ENCODE measurements at regions not wholly inside any gene's neighbourhood (a gene's known extent, or its start where the extent isn't known, plus 50 kb on each side); places are given as distances from the start of the nearest gene placed in this dataset.

DNA sequence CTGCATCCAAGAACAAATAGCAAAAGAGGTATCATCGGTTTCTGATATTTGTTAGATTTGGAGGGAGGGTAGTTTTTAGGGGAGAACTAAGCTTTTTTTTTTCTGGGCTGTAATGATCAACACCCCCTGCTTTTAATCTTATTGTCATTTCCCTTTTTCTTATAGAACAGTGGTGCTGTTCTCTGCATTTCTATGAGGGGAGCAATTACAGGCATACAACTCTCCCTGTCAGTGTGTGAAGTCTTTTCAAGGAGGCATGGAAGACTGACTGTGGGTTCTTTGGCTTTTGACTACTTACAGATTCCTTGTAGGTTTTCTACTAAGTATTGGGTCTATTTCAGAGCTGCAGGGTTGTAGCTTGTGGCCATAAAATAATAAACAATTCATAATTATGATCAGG, 632.3 kb downstream of the TFAP2B start:
- TF ChIP-seq, protein P1, sequence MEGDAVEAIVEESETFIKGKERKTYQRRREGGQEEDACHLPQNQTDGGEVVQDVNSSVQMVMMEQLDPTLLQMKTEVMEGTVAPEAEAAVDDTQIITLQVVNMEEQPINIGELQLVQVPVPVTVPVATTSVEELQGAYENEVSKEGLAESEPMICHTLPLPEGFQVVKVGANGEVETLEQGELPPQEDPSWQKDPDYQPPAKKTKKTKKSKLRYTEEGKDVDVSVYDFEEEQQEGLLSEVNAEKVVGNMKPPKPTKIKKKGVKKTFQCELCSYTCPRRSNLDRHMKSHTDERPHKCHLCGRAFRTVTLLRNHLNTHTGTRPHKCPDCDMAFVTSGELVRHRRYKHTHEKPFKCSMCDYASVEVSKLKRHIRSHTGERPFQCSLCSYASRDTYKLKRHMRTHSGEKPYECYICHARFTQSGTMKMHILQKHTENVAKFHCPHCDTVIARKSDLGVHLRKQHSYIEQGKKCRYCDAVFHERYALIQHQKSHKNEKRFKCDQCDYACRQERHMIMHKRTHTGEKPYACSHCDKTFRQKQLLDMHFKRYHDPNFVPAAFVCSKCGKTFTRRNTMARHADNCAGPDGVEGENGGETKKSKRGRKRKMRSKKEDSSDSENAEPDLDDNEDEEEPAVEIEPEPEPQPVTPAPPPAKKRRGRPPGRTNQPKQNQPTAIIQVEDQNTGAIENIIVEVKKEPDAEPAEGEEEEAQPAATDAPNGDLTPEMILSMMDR (IDR thresholded peaks at IDR 0.05; ENCODE audit: unreplicated experiment in 3 of 3) = no peak
- Mint-ChIP-seq H3K27ac (no peak overlapping the region), H3K4me1 (no peaks in the 10 kb centered on the region), H3K9me3 (no peaks in the 10 kb centered on the region), H3K36me3 (ENCODE audit: low read depth) (no peaks in the 10 kb centered on the region), H3K4me3 (no peak overlapping the region), H3K27me3 (ENCODE audit: low read depth) (no peaks in the 10 kb centered on the region)

DNA sequence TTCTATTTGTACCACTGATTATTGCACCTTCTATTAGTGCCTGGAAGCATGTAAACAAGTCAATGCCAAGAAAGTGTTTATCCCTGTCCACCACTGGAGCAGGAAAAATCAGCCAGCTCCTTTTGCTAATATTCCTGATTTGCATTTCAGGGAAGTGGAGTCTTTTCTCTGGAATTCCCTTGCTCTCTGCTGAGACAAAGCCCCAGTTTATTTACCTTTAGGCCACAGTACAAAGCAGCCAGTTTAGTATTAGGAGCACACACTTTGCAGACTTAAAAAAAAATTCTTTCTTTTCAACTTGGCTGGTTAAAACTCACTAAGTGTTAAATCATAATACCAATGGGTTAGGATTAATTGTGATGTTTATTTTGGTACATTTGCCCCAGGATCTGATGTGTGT, 631.1 kb downstream of the PKHD1 start:
- Mint-ChIP-seq H3K36me3 (ENCODE audit: low read depth) (no peaks in the 10 kb centered on the region), H3K4me3 (no peak overlapping the region), H3K4me1 (no peaks in the 10 kb centered on the region), H3K27ac (peak overlapping the region in 1 of 3 experiments; percentile 20), H3K9me3 (no peaks in the 10 kb centered on the region), H3K27me3 (ENCODE audit: low read depth) (no peaks in the 10 kb centered on the region)
- TF ChIP-seq, protein P1 (IDR thresholded peaks at IDR 0.05; ENCODE audit: unreplicated experiment in 3 of 3) = no peak

DNA sequence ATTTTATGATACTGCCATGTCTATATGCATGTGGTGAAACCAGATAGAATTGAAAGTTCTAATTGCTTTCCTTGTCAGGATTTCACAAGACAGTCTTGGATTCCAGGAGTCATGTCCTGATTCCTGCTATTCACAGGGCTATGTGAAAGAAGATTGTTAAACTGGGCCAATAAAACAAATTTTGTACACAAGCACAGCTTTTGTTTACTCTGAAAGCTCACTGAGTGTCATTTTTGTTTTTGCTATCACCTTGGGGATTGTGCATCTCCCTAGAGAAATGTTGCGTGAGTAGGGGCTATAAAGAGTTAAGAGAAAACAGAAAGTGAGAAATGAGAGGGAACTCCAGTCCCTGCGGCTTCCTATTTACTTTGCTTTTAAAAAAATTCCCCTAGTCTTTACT, 627.5 kb downstream of the PKHD1 start:
- no peak overlapping the region for H3K4me3 Mint-ChIP-seq
- no peaks in the 10 kb centered on the region for H3K4me1 Mint-ChIP-seq
- H3K36me3 Mint-ChIP-seq (ENCODE audit: low read depth) = no peaks in the 10 kb centered on the region
- H3K27ac Mint-ChIP-seq = no peak overlapping the region
- H3K27me3 Mint-ChIP-seq (ENCODE audit: low read depth) = no peaks in the 10 kb centered on the region
- H3K9me3 Mint-ChIP-seq = no peaks in the 10 kb centered on the region
- TF ChIP-seq, protein P1 (IDR thresholded peaks at IDR 0.05; ENCODE audit: unreplicated experiment in 3 of 3) = no peak

DNA sequence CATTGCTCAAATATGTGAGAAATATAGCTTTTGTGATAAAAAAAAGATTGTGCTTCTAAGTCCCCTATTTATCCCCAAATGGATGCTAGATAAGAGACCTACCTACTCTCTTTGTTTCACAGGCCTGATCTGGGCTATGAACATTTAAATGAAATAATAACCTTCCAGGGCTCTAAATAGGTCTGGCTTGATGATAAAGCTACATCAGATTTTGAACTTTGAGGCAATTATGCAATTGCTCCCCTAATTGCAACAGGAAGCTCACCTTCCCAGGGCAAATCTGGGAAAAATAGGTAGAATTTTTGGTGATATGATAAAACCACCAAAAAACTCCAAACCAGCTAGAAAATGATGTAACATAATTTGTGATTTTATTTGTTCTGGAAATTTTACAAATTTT, 624.5 kb downstream of the PKHD1 start:
- H3K9me3 Mint-ChIP-seq = no peaks in the 10 kb centered on the region
- H3K27ac Mint-ChIP-seq = peak overlapping the region in 1 of 3 experiments; percentile 74
- H3K4me3 Mint-ChIP-seq = no peak overlapping the region
- no peaks in the 10 kb centered on the region for H3K27me3 Mint-ChIP-seq (ENCODE audit: low read depth)
- peaks cover 5% of the 10 kb centered on the region for H3K4me1 Mint-ChIP-seq
- TF ChIP-seq, protein P1 (IDR thresholded peaks at IDR 0.05; ENCODE audit: unreplicated experiment in 3 of 3) = no peak
- H3K36me3 Mint-ChIP-seq (ENCODE audit: low read depth) = no peaks in the 10 kb centered on the region

DNA sequence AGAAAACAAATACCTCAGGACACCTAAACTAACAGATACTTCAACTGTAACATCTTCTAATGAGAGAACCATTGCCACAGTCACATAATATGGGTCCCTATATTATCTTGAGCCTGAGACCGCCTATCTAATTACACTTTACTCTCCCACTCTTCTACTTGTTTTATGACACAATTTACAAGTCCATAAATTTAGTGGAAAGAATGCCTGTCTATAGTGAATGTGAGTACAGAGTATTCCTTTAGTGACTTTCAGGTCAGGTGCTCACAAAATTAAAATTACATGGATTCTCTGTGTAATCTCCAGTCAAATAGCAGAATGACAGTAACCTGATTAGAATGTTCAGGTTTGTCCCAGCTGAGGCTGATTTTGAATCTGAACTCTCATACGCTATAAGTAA, 624.1 kb downstream of the PKHD1 start:
- Mint-ChIP-seq H3K27ac (peak overlapping the region in 1 of 3 experiments; percentile 74), H3K4me3 (no peak overlapping the region), H3K36me3 (ENCODE audit: low read depth) (no peaks in the 10 kb centered on the region), H3K27me3 (ENCODE audit: low read depth) (no peaks in the 10 kb centered on the region), H3K4me1 (peaks cover 5% of the 10 kb centered on the region), H3K9me3 (no peaks in the 10 kb centered on the region)
- TF ChIP-seq, protein P1 (IDR thresholded peaks at IDR 0.05; ENCODE audit: unreplicated experiment in 3 of 3) = no peak

DNA sequence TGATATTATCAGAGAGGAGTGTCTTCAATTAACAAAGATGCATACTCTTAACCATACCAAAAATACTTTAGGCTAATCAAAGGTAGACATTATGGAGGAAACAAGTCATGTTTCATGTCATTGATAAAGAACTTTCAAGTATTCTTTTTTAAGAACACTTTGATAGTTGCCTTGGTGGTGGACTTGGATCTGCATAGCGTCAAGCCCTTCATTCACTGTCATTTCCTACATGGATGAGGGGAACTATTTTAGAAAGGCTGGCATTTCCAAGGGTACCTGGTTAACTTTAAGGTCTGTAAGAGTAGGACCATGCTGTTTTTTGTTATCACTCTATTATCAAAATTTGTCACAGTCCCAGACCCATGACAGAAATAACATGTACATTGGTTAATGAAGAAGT, 622.5 kb downstream of the PKHD1 start:
- Mint-ChIP-seq H3K36me3 (ENCODE audit: low read depth) (no peaks in the 10 kb centered on the region), H3K9me3 (no peaks in the 10 kb centered on the region), H3K4me1 (peaks cover 5% of the 10 kb centered on the region), H3K4me3 (no peak overlapping the region), H3K27me3 (ENCODE audit: low read depth) (no peaks in the 10 kb centered on the region), H3K27ac (no peak overlapping the region)
- TF ChIP-seq, protein P1 (IDR thresholded peaks at IDR 0.05; ENCODE audit: unreplicated experiment in 3 of 3) = no peak

All from nephron (organoid).